HL-60 (cell line): ENCODE measurements at regions not wholly inside any gene's neighbourhood (a gene's known extent, or its start where the extent isn't known, plus 50 kb on each side); places are given as distances from the start of the nearest gene placed in this dataset.

Experiments
- DNase-seq, 2 experiments: peaks; one replicate each; pipeline ENCODE4 v3.0.0-alpha.2; 2010 to 2020; ENCODE audit warnings: low read depth in 1 of 2, low spot score in 1 of 2
- H3K27ac ChIP-seq: fragments of 250-450 bp; sonication (Bioruptor Pico); replicated peaks from 2 replicates; pipeline ENCODE4 v1.5.1; 2020; ENCODE audit warnings: mild to moderate bottlenecking, moderate library complexity
- H3K27me3 ChIP-seq: fragments of 250-450 bp; sonication (Bioruptor Pico); 2 replicates; pipeline ENCODE4 v1.5.1; 2021; ENCODE audit warnings: mild to moderate bottlenecking, moderate library complexity; ENCODE audit not compliant: insufficient read depth, poor library complexity, severe bottlenecking
- H3K4me3 ChIP-seq: replicated peaks from 2 replicates; pipeline ENCODE4 v1.5.1; 2011; ENCODE audit warnings: mild to moderate bottlenecking, control low read depth, low read length; ENCODE audit not compliant: insufficient read depth
- CTCF ChIP-seq: IDR thresholded peaks from one replicate; pipeline ENCODE4 v1.5.1; 2011; ENCODE audit warnings: low read length, control low read depth, inconsistent platforms; ENCODE audit not compliant: insufficient read depth
- GABPA ChIP-seq: IDR thresholded peaks from 2 replicates; pipeline ENCODE4 v1.6.1; 2012; ENCODE audit warnings: low read depth
- POLR2AphosphoS5 ChIP-seq: IDR thresholded peaks from 2 replicates; pipeline ENCODE4 v1.6.1; 2012; ENCODE audit warnings: low read depth
- REST ChIP-seq: IDR thresholded peaks from 2 replicates; pipeline ENCODE4 v1.6.1; 2012; ENCODE audit warnings: low read depth; ENCODE audit not compliant: insufficient replicate concordance
- SPI1 ChIP-seq: IDR thresholded peaks from 2 replicates; pipeline ENCODE4 v1.6.1; 2012; ENCODE audit warnings: low read depth, mild to moderate bottlenecking, borderline replicate concordance

GRCh38 chr15:69556344-69556743, 103.7 kb downstream of the RPLP1 start:
- Histone ChIP-seq H3K4me3 (no peak overlapping the region), H3K27me3 (no peaks in the 10 kb centered on the region), H3K27ac (no peak overlapping the region)
- TF ChIP-seq CTCF = no peak
- TF ChIP-seq POLR2AphosphoS5 = no peak
- no peak for TF ChIP-seq SPI1
- TF ChIP-seq GABPA = no peak
- TF ChIP-seq REST = no peak
- DNase-seq = no peak

GRCh38 chr15:69557020-69557706, 104.5 kb downstream of the RPLP1 start:
- TF ChIP-seq POLR2AphosphoS5 = no peak
- TF ChIP-seq REST = no peak
- TF ChIP-seq SPI1 = no peak
- no peak for TF ChIP-seq GABPA
- TF ChIP-seq CTCF = no peak
- DNase-seq = no peak
- Histone ChIP-seq H3K27ac (no peak overlapping the region), H3K27me3 (no peaks in the 10 kb centered on the region), H3K4me3 (no peak overlapping the region)

- Histone ChIP-seq H3K27ac (no peak overlapping the region), H3K27me3 (no peaks in the 10 kb centered on the region), H3K4me3 (no peak overlapping the region)
- no peak for TF ChIP-seq GABPA
- no peak for TF ChIP-seq REST
- no peak for TF ChIP-seq SPI1
- TF ChIP-seq CTCF = no peak
- TF ChIP-seq POLR2AphosphoS5 = no peak
- DNase-seq = no peak
Observed at GRCh38 chr15:69557707-69558409, 105.2 kb downstream of the RPLP1 start.
